A673 (cell line): ENCODE measurements at regions not wholly inside any gene's neighbourhood (a gene's known extent, or its start where the extent isn't known, plus 50 kb on each side); places are given as distances from the start of the nearest gene placed in this dataset.
"Not testable (repeated sequence)": the region's sequence is repeated elsewhere in the genome, so short reads cannot be mapped to it uniquely, and the experiment has no call there.

Source experiments
- CTCF ChIP-seq: fragments of 300-800, 200-600 bp; sonication (generic); conservative IDR thresholded peaks from 2 replicates; pipeline ENCODE4 v1.5.1; 2017; ENCODE audit warnings: low read depth, mild to moderate bottlenecking, antibody characterized with exemption, low read length, moderate library complexity, mixed read lengths
- EZH2 ChIP-seq: fragments of 200-600 bp; sonication (generic); IDR thresholded peaks from 2 replicates; pipeline ENCODE4 v1.6.1; 2017; ENCODE audit warnings: borderline replicate concordance, low read depth, mild to moderate bottlenecking, mixed read lengths, antibody characterized with exemption, low read length; ENCODE audit not compliant: poor library complexity, severe bottlenecking

DNA sequence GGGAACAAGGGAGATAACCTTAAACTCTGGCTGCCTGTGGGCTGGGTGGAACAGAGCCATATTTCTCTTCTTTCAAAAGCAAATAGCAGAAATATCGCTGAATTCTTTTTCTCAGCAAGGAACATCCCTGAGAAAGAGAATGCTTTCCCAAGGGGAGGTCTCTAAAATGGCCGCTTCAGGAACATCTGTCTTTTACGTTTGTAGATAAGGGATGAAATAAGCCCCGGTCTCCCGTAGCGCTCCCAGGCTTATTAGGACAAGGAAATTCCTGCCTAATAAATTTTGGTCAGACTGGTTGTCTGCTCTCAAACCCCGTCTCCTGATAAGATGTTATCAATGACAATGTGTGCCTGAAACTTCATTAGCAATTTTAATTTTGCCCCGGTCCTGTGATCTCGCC lies 340.6 kb upstream of the IGFBP3 start:
- not testable (repeated sequence) for TF ChIP-seq CTCF, EZH2
